PC-9 (cell line): ENCODE measurements at regions not wholly inside any gene's neighbourhood (a gene's known extent, or its start where the extent isn't known, plus 50 kb on each side); places are given as distances from the start of the nearest gene placed in this dataset.

ENCODE experiments used
- CTCF ChIP-seq: fragments of 200-600 bp; sonication (generic); conservative IDR thresholded peaks from 2 replicates; pipeline ENCODE4 v1.6.1; 2017; ENCODE audit warnings: mixed run types, antibody characterized with exemption, mild to moderate bottlenecking, moderate library complexity
- EZH2 ChIP-seq: fragments of 200-600 bp; sonication (generic); IDR thresholded peaks from 2 replicates; pipeline ENCODE4 v1.8.0; 2017; ENCODE audit warnings: antibody characterized with exemption, low read depth

- TF ChIP-seq EZH2 = no peak
- TF ChIP-seq CTCF = no peak
Observed at GRCh38 chr18:40841467-40841866, 1113.6 kb upstream of the PIK3C3 start.
